HEK293 (cell line): ENCODE measurements at regions not wholly inside any gene's neighbourhood (a gene's known extent, or its start where the extent isn't known, plus 50 kb on each side); places are given as distances from the start of the nearest gene placed in this dataset.

Source experiments
- GLIS1 ChIP-seq: fragments of 450-650 bp; formaldehyde crosslinking; IDR thresholded peaks from 2 replicates; pipeline ENCODE4 v1.5.1; 2016; ENCODE audit warnings: missing biosample characterization, missing genetic modification characterization
- ZFP69B ChIP-seq: fragments of 450-650 bp; formaldehyde crosslinking; IDR thresholded peaks from 2 replicates; pipeline ENCODE4 v1.5.1; 2016; ENCODE audit warnings: missing biosample characterization, missing genetic modification characterization
- ZNF223 ChIP-seq: fragments of 450-650 bp; formaldehyde crosslinking; IDR thresholded peaks from 2 replicates; pipeline ENCODE4 v1.5.1; 2016; ENCODE audit warnings: missing biosample characterization, missing genetic modification characterization
- ZNF548 ChIP-seq: fragments of 450-650 bp; formaldehyde crosslinking; IDR thresholded peaks from 2 replicates; pipeline ENCODE4 v1.5.1; 2016; ENCODE audit warnings: missing biosample characterization, missing genetic modification characterization

GRCh38 chr12:45166056-45166455, 49.8 kb upstream of the ANO6 start (continued):
- no peak for TF ChIP-seq ZNF223 (tag by site-specific recombination)
- no peak for TF ChIP-seq GLIS1 (tag by site-specific recombination)
- no peak for TF ChIP-seq ZFP69B (tag by site-specific recombination)
- no peak for TF ChIP-seq ZNF548 (tag by site-specific recombination)
